ENCODE measurements at regions not wholly inside any gene's neighbourhood (a gene's known extent, or its start where the extent isn't known, plus 50 kb on each side); places are given as distances from the start of the nearest gene placed in this dataset.

GRCh38 chr7:13290975-13291374 lies 603.5 kb downstream of the ARL4A start:
- Histone ChIP-seq H3K27me3 (ENCODE audit: control insufficient read depth, insufficient read depth, low read length) (no peaks in the 10 kb centered on the region), H3K4me3 (ENCODE audit: low read depth, low read length) (no peak overlapping the region), H3K36me3 (ENCODE audit: control insufficient read depth, insufficient read depth, low read length) (no peaks in the 10 kb centered on the region)
- DNase-seq (ENCODE audit: low read depth), result no peak
- TF ChIP-seq CTCF (IDR thresholded peaks at IDR 0.05; ENCODE audit: insufficient read depth, low read length, poor library complexity, severe bottlenecking), result no peak

- TF ChIP-seq CTCF (IDR thresholded peaks at IDR 0.05; ENCODE audit: insufficient read depth, low read length, poor library complexity, severe bottlenecking), result no peak
- Histone ChIP-seq H3K27me3 (ENCODE audit: control insufficient read depth, insufficient read depth, low read length) (no peaks in the 10 kb centered on the region), H3K4me3 (ENCODE audit: low read depth, low read length) (no peak overlapping the region), H3K36me3 (ENCODE audit: control insufficient read depth, insufficient read depth, low read length) (no peaks in the 10 kb centered on the region)
- no peak for DNase-seq (ENCODE audit: low read depth)
Measured at GRCh38 chr7:13293264-13294002, 606.0 kb downstream of the ARL4A start.

DNA sequence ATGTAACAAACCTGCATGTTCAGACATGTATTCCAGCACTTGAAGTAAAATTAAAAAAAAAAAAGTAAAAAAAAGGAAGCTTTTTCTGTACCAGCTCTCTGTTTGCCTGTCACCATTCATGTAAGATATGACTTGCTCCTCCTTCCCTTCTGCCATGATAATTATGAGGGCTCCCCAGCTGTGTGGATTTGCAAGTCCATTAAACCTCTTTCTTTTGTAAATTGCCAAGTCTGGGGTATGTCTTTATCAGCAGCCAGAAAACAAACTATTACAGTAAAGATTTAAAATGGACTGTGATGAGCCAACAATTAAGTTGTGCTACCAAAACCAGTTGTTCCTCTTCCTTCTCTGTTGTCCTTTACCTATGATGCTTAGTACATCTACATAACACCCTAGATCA lies 619.6 kb downstream of the ARL4A start:
- no peak for TF ChIP-seq CTCF (IDR thresholded peaks at IDR 0.05; ENCODE audit: insufficient read depth, low read length, poor library complexity, severe bottlenecking)
- no peak overlapping the region for H3K4me3 ChIP-seq (ENCODE audit: low read depth, low read length)
- DNase-seq (ENCODE audit: low read depth), result no peak
- no peaks in the 10 kb centered on the region for H3K36me3 ChIP-seq (ENCODE audit: control insufficient read depth, insufficient read depth, low read length)
- no peaks in the 10 kb centered on the region for H3K27me3 ChIP-seq (ENCODE audit: control insufficient read depth, insufficient read depth, low read length)

- Histone ChIP-seq H3K4me3 (ENCODE audit: low read depth, low read length) (no peak overlapping the region), H3K27me3 (ENCODE audit: control insufficient read depth, insufficient read depth, low read length) (no peaks in the 10 kb centered on the region), H3K36me3 (ENCODE audit: control insufficient read depth, insufficient read depth, low read length) (no peaks in the 10 kb centered on the region)
- no peak for TF ChIP-seq CTCF (IDR thresholded peaks at IDR 0.05; ENCODE audit: insufficient read depth, low read length, poor library complexity, severe bottlenecking)
- DNase-seq (ENCODE audit: low read depth), result no peak
Measured at GRCh38 chr7:13308423-13308822, 621.0 kb downstream of the ARL4A start.

DNA sequence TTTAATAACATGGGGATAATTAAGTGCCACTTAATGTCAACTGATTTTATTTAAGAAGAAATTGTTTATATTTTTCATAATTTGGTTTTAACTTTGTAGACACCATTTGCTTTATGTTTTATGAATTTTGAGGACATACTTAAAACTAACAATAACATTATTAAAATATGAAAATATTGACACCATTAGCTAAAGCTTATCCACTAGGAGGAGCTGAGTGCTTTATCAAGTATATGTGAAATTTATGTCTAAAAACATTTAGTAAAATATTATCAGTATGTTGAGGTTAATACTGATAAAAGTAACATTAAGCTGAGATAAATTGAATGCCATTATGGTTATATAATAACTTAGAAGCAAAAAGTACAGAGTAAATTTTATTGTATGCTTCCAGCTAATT lies 622.1 kb downstream of the ARL4A start:
- no peaks in the 10 kb centered on the region for H3K36me3 ChIP-seq (ENCODE audit: control insufficient read depth, insufficient read depth, low read length)
- TF ChIP-seq CTCF (IDR thresholded peaks at IDR 0.05; ENCODE audit: insufficient read depth, low read length, poor library complexity, severe bottlenecking), result no peak
- no peak for DNase-seq (ENCODE audit: low read depth)

GRCh38 chr7:13312307-13312706 lies 624.9 kb downstream of the ARL4A start:
- TF ChIP-seq CTCF (IDR thresholded peaks at IDR 0.05; ENCODE audit: insufficient read depth, low read length, poor library complexity, severe bottlenecking), result no peak
- H3K4me3 ChIP-seq (ENCODE audit: low read depth, low read length), result no peak overlapping the region
- no peaks in the 10 kb centered on the region for H3K27me3 ChIP-seq (ENCODE audit: control insufficient read depth, insufficient read depth, low read length)
- no peak for DNase-seq (ENCODE audit: low read depth)
- H3K36me3 ChIP-seq (ENCODE audit: control insufficient read depth, insufficient read depth, low read length), result no peaks in the 10 kb centered on the region

More for the DNA sequence above, 622.1 kb downstream of the ARL4A start:
- Histone ChIP-seq H3K4me3 (ENCODE audit: low read depth, low read length) (no peak overlapping the region), H3K27me3 (ENCODE audit: control insufficient read depth, insufficient read depth, low read length) (no peaks in the 10 kb centered on the region)
